ENCODE measurements at regions not wholly inside any gene's neighbourhood (a gene's known extent, or its start where the extent isn't known, plus 50 kb on each side); places are given as distances from the start of the nearest gene placed in this dataset.

DNA sequence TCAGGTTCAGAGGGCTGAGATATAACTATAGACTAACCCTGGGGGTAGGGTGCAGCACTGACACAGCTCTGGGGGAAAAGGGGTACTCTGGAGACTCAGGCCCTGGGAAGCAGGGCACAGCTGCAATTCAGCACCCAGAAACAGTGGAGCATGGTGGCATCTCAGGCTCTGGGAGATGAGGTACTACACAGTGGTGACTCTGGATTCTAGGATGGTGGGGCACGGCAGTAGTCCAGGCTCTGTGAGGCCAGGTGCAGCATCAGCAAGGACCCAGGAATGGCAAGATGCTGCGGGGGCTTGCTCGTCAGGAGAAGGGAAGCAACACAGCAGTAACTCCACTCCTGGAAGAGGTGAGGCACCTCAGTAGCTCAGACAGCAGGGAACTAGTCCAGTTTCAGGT lies 271.5 kb upstream of the MOCS1 start:
- Histone ChIP-seq H3K27ac (ENCODE audit: low read depth in 2 of 2, low read length in 2 of 2) (no peak overlapping the region), H3K9ac (ENCODE audit: low read depth in 1 of 2, low read length in 2 of 2) (no peak overlapping the region), H3K9me3 (ENCODE audit: control insufficient read depth in 2 of 2, low read length in 2 of 2) (peaks cover 3 to 8% of the 10 kb centered on the region in 2 donors), H3K4me3 (ENCODE audit: low read length in 2 of 2) (no peak overlapping the region), H3K27me3 (ENCODE audit: control insufficient read depth in 2 of 2, insufficient read depth in 2 of 2, low read length in 2 of 2) (no peaks in the 10 kb centered on the region), H3K36me3 (ENCODE audit: control insufficient read depth in 2 of 2, insufficient read depth in 2 of 2, low read length in 2 of 2) (no peaks in the 10 kb centered on the region), H3K4me1 (ENCODE audit: control insufficient read depth in 2 of 2, insufficient read depth in 2 of 2, low read length in 2 of 2) (no peaks in the 10 kb centered on the region)

DNA sequence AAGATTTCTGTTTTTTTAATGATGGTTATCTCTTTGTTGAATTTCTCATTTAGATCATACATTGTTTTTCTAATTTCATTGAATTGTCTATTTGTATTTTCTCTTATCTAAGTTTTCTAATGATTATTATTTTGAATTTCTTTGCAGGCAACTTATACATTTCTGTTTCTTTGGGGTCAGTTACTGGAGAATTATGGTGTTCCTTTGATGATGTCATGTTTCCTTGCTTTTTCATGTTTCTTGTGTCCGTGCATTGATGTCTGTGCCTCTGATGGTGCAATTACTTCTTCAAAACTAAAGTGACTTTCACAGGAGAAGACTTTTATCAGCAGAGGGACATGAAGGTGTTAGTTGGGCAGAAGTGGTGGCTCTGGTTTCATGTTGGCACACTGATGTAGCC lies 270.7 kb upstream of the MOCS1 start:
- H3K27ac ChIP-seq (ENCODE audit: low read depth in 2 of 2, low read length in 2 of 2), result no peak overlapping the region
- no peak overlapping the region for H3K9ac ChIP-seq (ENCODE audit: low read depth in 1 of 2, low read length in 2 of 2)
- no peaks in the 10 kb centered on the region for H3K36me3 ChIP-seq (ENCODE audit: control insufficient read depth in 2 of 2, insufficient read depth in 2 of 2, low read length in 2 of 2)
- H3K4me1 ChIP-seq (ENCODE audit: control insufficient read depth in 2 of 2, insufficient read depth in 2 of 2, low read length in 2 of 2), result no peaks in the 10 kb centered on the region
- H3K4me3 ChIP-seq (ENCODE audit: low read length in 2 of 2), result no peak overlapping the region
- peaks cover 3 to 8% of the 10 kb centered on the region in 2 donors for H3K9me3 ChIP-seq (ENCODE audit: control insufficient read depth in 2 of 2, low read length in 2 of 2)
- no peaks in the 10 kb centered on the region for H3K27me3 ChIP-seq (ENCODE audit: control insufficient read depth in 2 of 2, insufficient read depth in 2 of 2, low read length in 2 of 2)

DNA sequence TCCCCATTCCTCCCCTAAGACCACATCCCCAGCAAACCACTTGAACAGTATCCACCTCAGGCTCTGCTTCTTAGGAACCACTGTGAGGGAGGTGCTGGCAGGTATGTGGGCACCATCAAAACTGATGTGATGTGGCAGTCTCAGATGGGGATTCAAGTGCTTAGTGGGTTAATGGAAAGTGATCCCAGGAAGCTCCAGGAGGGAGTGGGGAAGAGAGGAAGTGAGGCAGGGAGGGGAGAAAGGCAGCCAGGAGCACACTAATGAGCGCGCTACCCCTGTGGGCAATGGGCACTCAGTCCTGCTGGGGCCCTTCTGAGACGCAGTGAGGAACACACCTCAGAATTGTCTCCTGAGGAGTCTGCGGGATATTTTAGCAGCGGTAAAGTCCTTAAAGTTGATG lies 263.1 kb upstream of the MOCS1 start:
- Histone ChIP-seq H3K9me3 (ENCODE audit: control insufficient read depth in 2 of 2, low read length in 2 of 2) (peaks cover 0 to 4% of the 10 kb centered on the region in 2 donors), H3K4me3 (ENCODE audit: low read length in 2 of 2) (no peak overlapping the region), H3K9ac (ENCODE audit: low read depth in 1 of 2, low read length in 2 of 2) (no peak overlapping the region), H3K36me3 (ENCODE audit: control insufficient read depth in 2 of 2, insufficient read depth in 2 of 2, low read length in 2 of 2) (no peaks in the 10 kb centered on the region), H3K27ac (ENCODE audit: low read depth in 2 of 2, low read length in 2 of 2) (no peak overlapping the region), H3K4me1 (ENCODE audit: control insufficient read depth in 2 of 2, insufficient read depth in 2 of 2, low read length in 2 of 2) (no peaks in the 10 kb centered on the region), H3K27me3 (ENCODE audit: control insufficient read depth in 2 of 2, insufficient read depth in 2 of 2, low read length in 2 of 2) (no peaks in the 10 kb centered on the region)

DNA sequence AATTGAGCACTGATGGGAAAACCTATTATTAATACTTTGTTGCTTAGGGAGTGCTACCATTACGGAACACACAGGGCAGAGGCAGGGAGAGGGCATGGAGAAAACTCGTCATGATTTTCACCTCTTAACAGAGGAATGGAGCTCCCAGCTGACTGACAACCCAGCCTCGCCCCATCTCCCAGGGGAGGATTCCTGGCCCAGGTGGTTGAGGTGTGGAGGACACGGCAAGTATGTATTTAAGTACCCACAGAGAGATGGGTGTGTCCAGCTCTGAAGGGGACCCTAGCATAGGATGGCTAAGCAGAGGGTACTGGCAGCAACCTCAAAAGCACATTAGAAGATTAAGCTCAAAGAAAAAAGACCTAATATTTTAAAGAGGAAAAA lies 261.9 kb upstream of the MOCS1 start:
- Histone ChIP-seq H3K36me3 (ENCODE audit: control insufficient read depth in 2 of 2, insufficient read depth in 2 of 2, low read length in 2 of 2) (no peaks in the 10 kb centered on the region), H3K9ac (ENCODE audit: low read depth in 1 of 2, low read length in 2 of 2) (no peak overlapping the region), H3K27ac (ENCODE audit: low read depth in 2 of 2, low read length in 2 of 2) (no peak overlapping the region), H3K27me3 (ENCODE audit: control insufficient read depth in 2 of 2, insufficient read depth in 2 of 2, low read length in 2 of 2) (no peaks in the 10 kb centered on the region), H3K9me3 (ENCODE audit: control insufficient read depth in 2 of 2, low read length in 2 of 2) (no peaks in the 10 kb centered on the region), H3K4me3 (ENCODE audit: low read length in 2 of 2) (no peak overlapping the region), H3K4me1 (ENCODE audit: control insufficient read depth in 2 of 2, insufficient read depth in 2 of 2, low read length in 2 of 2) (no peaks in the 10 kb centered on the region)

DNA sequence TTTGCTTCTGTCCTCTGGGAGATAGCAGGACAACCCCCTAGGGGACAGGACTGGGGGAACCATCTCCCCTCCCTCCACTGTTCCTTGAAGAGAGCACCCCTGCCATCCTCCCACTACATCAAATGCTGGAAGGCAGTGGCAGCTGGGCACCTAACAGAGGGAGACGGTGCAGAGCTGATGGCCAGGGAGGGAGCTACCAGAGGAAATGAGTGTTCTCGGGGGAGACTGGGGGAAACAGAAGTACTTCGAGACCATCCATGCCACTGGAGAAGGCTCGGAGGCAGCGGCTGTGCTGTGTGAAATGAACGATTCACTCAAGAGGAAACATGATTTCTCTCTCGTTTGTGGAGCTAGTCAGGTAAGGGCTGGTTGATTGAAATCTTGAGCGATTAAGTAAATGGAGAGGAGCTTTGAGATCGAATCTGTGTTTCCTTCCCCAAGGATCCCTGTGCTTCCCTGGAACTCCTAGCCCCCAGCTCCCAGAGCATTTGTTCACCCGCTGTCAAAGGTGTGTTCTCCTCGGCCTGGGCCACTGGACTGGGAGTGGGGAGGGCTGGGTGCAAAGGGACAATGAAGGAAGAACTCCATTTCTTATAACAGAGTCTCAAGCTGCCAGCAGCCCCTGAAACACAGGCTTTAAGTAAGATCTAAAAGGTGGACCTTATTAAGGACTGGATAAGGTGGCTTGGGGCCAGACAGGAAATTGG lies 261.3 kb upstream of the MOCS1 start:
- Histone ChIP-seq H3K4me1 (ENCODE audit: control insufficient read depth in 2 of 2, insufficient read depth in 2 of 2, low read length in 2 of 2) (no peaks in the 10 kb centered on the region), H3K9me3 (ENCODE audit: control insufficient read depth in 2 of 2, low read length in 2 of 2) (no peaks in the 10 kb centered on the region), H3K36me3 (ENCODE audit: control insufficient read depth in 2 of 2, insufficient read depth in 2 of 2, low read length in 2 of 2) (no peaks in the 10 kb centered on the region), H3K9ac (ENCODE audit: low read depth in 1 of 2, low read length in 2 of 2) (no peak overlapping the region), H3K27me3 (ENCODE audit: control insufficient read depth in 2 of 2, insufficient read depth in 2 of 2, low read length in 2 of 2) (no peaks in the 10 kb centered on the region), H3K4me3 (ENCODE audit: low read length in 2 of 2) (no peak overlapping the region), H3K27ac (ENCODE audit: low read depth in 2 of 2, low read length in 2 of 2) (no peak overlapping the region)

DNA sequence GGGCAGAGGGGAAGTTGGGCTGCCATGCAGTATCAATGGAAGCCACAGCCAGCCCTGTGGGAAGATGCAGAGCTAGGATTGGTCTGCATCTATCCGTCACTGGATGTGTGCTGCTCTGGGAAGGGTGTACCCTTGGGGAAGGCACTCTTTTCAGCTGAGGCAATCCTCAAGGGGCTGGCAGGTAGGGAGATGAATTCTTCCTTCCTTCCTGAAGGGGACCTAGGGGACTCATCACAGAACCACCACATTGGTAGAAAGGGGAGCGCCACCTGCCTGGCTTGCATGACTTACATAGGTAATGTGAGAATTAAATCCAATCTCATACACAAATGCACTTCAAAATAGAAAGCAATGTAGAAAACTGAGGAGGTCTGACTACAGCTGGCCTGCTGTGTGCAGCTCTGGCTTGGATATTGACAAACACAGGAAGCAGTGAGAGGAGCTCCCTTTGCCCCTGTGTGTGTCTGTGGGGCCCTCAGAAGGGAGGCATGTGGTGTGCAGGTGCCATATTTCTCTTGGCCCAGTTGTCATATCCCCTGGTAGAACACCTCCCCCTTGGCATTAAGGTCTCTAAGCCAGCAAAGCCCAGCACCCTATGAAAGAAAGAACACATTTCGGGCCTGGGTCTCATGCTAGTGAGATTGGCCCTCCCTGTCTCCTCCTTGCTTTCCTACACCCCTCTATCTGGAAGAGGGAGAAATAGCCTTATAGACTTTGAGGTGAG lies 260.3 kb upstream of the MOCS1 start:
- no peaks in the 10 kb centered on the region for H3K36me3 ChIP-seq (ENCODE audit: control insufficient read depth in 2 of 2, insufficient read depth in 2 of 2, low read length in 2 of 2)
- no peaks in the 10 kb centered on the region for H3K27me3 ChIP-seq (ENCODE audit: control insufficient read depth in 2 of 2, insufficient read depth in 2 of 2, low read length in 2 of 2)
- H3K9ac ChIP-seq (ENCODE audit: low read depth in 1 of 2, low read length in 2 of 2), result no peak overlapping the region
- H3K4me3 ChIP-seq (ENCODE audit: low read length in 2 of 2), result no peak overlapping the region
- H3K9me3 ChIP-seq (ENCODE audit: control insufficient read depth in 2 of 2, low read length in 2 of 2), result no peaks in the 10 kb centered on the region
- H3K4me1 ChIP-seq (ENCODE audit: control insufficient read depth in 2 of 2, insufficient read depth in 2 of 2, low read length in 2 of 2), result no peaks in the 10 kb centered on the region
- no peak overlapping the region for H3K27ac ChIP-seq (ENCODE audit: low read depth in 2 of 2, low read length in 2 of 2)

DNA sequence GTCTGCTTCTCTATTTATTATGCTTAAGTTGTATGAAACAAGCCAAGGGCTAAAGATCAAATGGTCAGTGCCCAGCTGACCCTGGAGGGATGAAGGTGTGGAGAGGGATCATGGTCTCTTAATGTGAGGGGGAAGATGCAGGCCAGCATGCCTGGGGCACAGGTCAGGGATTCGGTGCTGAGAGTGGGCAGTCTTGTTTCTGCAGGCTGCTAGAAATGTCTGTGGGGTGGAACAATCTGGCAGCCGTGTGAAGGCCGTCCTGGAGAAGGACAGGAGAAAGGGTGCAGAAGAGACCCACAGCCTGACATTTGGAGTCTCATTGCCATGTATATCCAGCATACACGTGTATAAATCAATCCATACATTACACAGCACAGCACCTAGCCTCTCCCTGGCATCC lies 258.3 kb upstream of the MOCS1 start:
- no peaks in the 10 kb centered on the region for H3K36me3 ChIP-seq (ENCODE audit: control insufficient read depth in 2 of 2, insufficient read depth in 2 of 2, low read length in 2 of 2)
- H3K27ac ChIP-seq (ENCODE audit: low read depth in 2 of 2, low read length in 2 of 2), result no peak overlapping the region
- H3K9ac ChIP-seq (ENCODE audit: low read depth in 1 of 2, low read length in 2 of 2), result no peak overlapping the region
- no peaks in the 10 kb centered on the region for H3K27me3 ChIP-seq (ENCODE audit: control insufficient read depth in 2 of 2, insufficient read depth in 2 of 2, low read length in 2 of 2)
- no peak overlapping the region for H3K4me3 ChIP-seq (ENCODE audit: low read length in 2 of 2)
- no peaks in the 10 kb centered on the region for H3K9me3 ChIP-seq (ENCODE audit: control insufficient read depth in 2 of 2, low read length in 2 of 2)
- no peaks in the 10 kb centered on the region for H3K4me1 ChIP-seq (ENCODE audit: control insufficient read depth in 2 of 2, insufficient read depth in 2 of 2, low read length in 2 of 2)

DNA sequence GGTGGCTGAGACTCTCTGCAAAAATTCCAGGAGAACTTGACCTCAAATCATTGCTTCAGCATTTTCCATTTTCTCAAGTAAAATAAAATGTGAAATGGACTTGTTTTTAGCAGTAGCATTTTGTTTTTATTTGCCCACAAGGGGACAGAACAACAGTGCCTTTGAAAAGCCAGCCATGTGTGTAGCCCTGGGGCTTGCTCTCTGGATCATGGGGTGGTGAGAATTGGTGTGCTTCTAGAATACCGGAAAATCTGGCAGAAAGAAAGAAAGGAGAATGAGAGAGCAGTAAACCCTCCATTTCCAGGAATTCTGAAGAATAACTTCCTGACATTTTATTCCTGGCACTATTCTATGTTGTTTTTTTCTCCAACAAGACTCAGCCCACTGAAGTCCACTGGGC lies 254.7 kb upstream of the MOCS1 start:
- Histone ChIP-seq H3K27me3 (ENCODE audit: control insufficient read depth in 2 of 2, insufficient read depth in 2 of 2, low read length in 2 of 2) (no peaks in the 10 kb centered on the region), H3K27ac (ENCODE audit: low read depth in 2 of 2, low read length in 2 of 2) (no peak overlapping the region), H3K4me3 (ENCODE audit: low read length in 2 of 2) (no peak overlapping the region), H3K36me3 (ENCODE audit: control insufficient read depth in 2 of 2, insufficient read depth in 2 of 2, low read length in 2 of 2) (no peaks in the 10 kb centered on the region), H3K9ac (ENCODE audit: low read depth in 1 of 2, low read length in 2 of 2) (no peak overlapping the region), H3K9me3 (ENCODE audit: control insufficient read depth in 2 of 2, low read length in 2 of 2) (peaks cover 0 to 3% of the 10 kb centered on the region in 2 donors), H3K4me1 (ENCODE audit: control insufficient read depth in 2 of 2, insufficient read depth in 2 of 2, low read length in 2 of 2) (no peaks in the 10 kb centered on the region)

DNA sequence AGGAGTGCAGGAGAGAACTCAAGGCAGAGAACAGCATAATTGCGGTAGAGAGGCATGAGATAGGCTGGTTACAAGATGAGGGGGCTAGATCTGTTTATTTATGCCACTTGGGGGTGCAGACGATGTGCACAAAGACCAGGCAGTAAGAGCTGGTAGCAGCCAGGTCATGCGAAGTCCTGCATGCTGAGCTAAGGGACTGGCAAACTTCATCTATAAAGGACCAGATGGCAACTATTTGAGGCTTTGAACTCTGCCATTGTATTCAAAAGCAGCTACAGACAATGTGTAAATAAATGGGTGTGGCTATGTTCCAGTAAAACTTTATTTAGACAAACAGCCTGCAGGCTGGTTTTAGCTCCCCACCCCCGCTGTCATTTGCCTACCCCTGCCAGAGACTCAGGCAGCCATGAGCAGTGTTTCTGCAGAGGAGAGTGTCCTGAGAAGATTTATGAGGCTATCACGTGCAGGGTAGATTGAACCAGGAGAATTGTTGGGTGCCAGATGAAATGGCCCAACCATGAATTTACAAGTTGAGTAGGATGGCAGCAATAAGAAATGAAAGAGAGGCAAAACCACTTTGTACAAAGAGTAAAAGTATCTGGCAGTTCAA lies 253.4 kb upstream of the MOCS1 start:
- no peaks in the 10 kb centered on the region for H3K36me3 ChIP-seq (ENCODE audit: control insufficient read depth in 2 of 2, insufficient read depth in 2 of 2, low read length in 2 of 2)
- H3K4me3 ChIP-seq (ENCODE audit: low read length in 2 of 2), result no peak overlapping the region
- H3K4me1 ChIP-seq (ENCODE audit: control insufficient read depth in 2 of 2, insufficient read depth in 2 of 2, low read length in 2 of 2), result no peaks in the 10 kb centered on the region
- H3K27me3 ChIP-seq (ENCODE audit: control insufficient read depth in 2 of 2, insufficient read depth in 2 of 2, low read length in 2 of 2), result no peaks in the 10 kb centered on the region
- no peak overlapping the region for H3K9ac ChIP-seq (ENCODE audit: low read depth in 1 of 2, low read length in 2 of 2)
- H3K27ac ChIP-seq (ENCODE audit: low read depth in 2 of 2, low read length in 2 of 2), result no peak overlapping the region
- peaks cover 0 to 6% of the 10 kb centered on the region in 2 donors for H3K9me3 ChIP-seq (ENCODE audit: control insufficient read depth in 2 of 2, low read length in 2 of 2)

DNA sequence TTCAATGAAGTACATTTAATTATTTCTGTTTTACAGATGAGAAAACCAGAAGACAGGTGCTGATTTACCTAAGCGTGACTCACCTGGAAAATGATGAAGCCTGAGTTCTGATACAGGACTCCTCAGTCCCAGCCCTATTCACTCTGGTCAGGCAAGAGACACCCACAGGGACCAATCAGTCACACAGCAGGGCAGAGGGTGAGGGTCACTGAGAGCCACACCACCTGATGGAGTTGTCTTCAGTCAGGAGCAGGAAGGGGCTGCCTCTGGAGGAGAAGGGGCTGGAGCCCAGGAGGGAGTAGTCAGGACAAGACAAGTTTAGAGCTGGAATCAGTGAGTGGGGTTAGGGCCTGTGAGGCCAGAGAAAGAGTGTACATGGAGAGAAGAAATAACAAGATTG lies 251.2 kb upstream of the MOCS1 start:
- H3K4me3 ChIP-seq (ENCODE audit: low read length in 2 of 2), result no peak overlapping the region
- H3K9ac ChIP-seq (ENCODE audit: low read depth in 1 of 2, low read length in 2 of 2), result no peak overlapping the region
- no peaks in the 10 kb centered on the region for H3K4me1 ChIP-seq (ENCODE audit: control insufficient read depth in 2 of 2, insufficient read depth in 2 of 2, low read length in 2 of 2)
- H3K27me3 ChIP-seq (ENCODE audit: control insufficient read depth in 2 of 2, insufficient read depth in 2 of 2, low read length in 2 of 2), result no peaks in the 10 kb centered on the region
- peaks cover 0 to 9% of the 10 kb centered on the region in 2 donors for H3K9me3 ChIP-seq (ENCODE audit: control insufficient read depth in 2 of 2, low read length in 2 of 2)
- no peak overlapping the region for H3K27ac ChIP-seq (ENCODE audit: low read depth in 2 of 2, low read length in 2 of 2)
- H3K36me3 ChIP-seq (ENCODE audit: control insufficient read depth in 2 of 2, insufficient read depth in 2 of 2, low read length in 2 of 2), result no peaks in the 10 kb centered on the region

Measured in mucosa of rectum (tissue), 2 donors.